Smooth muscle cell (in vitro differentiated cells): ENCODE measurements at regions not wholly inside any gene's neighbourhood (a gene's known extent, or its start where the extent isn't known, plus 50 kb on each side); places are given as distances from the start of the nearest gene placed in this dataset.

Experiments
- DNase-seq: peaks from one replicate; lab custom pipeline; 2025; ENCODE audit not compliant: unreplicated experiment; lab: John Stamatoyannopoulos, UW
- H2AFZ ChIP-seq: fragments of 200-600 bp; sonication (generic); 2 replicates; pipeline ENCODE4 v1.6.0; 2016; ENCODE audit warnings: antibody characterized with exemption, low read depth, mild to moderate bottlenecking
- H3F3A ChIP-seq: fragments of 200-600 bp; sonication (generic); 2 replicates; pipeline ENCODE4 v1.6.0; 2017; ENCODE audit warnings: antibody characterized with exemption, low read depth
- H3K27ac ChIP-seq: fragments of 200-600 bp; sonication (generic); 2 replicates; pipeline ENCODE4 v1.5.1; 2016; ENCODE audit warnings: low read depth, mild to moderate bottlenecking
- H3K27me3 ChIP-seq: fragments of 200-600 bp; sonication (generic); 2 replicates; pipeline ENCODE4 v1.6.1; 2016; ENCODE audit warnings: low read depth, mild to moderate bottlenecking
- H3K36me3 ChIP-seq: fragments of 200-600 bp; sonication (generic); 2 replicates; pipeline ENCODE4 v1.5.1; 2016; ENCODE audit warnings: low read depth
- H3K4me1 ChIP-seq: fragments of 200-600 bp; sonication (generic); 2 replicates; pipeline ENCODE4 v1.5.1; 2016; ENCODE audit warnings: low read depth
- H3K4me2 ChIP-seq: fragments of 200-600 bp; sonication (generic); 2 replicates; pipeline ENCODE4 v1.6.0; 2016; ENCODE audit warnings: mild to moderate bottlenecking
- H3K4me3 ChIP-seq: fragments of 200-600 bp; sonication (generic); 2 replicates; pipeline ENCODE4 v1.5.1; 2016; ENCODE audit warnings: mild to moderate bottlenecking
- H3K79me2 ChIP-seq: fragments of 200-600 bp; sonication (generic); 2 replicates; pipeline ENCODE4 v1.6.0; 2016; ENCODE audit warnings: low read depth, mild to moderate bottlenecking
- H3K9ac ChIP-seq: fragments of 200-600 bp; sonication (generic); 2 replicates; pipeline ENCODE4 v1.6.0; 2016; ENCODE audit warnings: low read depth
- H3K9me3 ChIP-seq: fragments of 200-600 bp; sonication (generic); replicated peaks from 2 replicates; pipeline ENCODE4 v1.5.1; 2016; ENCODE audit warnings: low read depth
- H4K20me1 ChIP-seq: fragments of 200-600 bp; sonication (generic); 2 replicates; pipeline ENCODE4 v1.6.0; 2016; ENCODE audit warnings: low read depth
- WGBS: methylation state at CpG from one replicate; pipeline ENCODE4 v1.1.7; 2016; ENCODE audit warnings: low lambda C conversion rate; 5-methylcytosine and 5-hydroxymethylcytosine counted together
- TF ChIP-seq, protein P1 (sequence below): fragments of 200-600 bp; sonication (generic); IDR thresholded peaks from 2 replicates; pipeline ENCODE4 v1.5.1; 2017; ENCODE audit warnings: borderline replicate concordance, mild to moderate bottlenecking, antibody characterized with exemption; ENCODE audit not compliant: insufficient read depth, poor library complexity, severe bottlenecking

DNA sequence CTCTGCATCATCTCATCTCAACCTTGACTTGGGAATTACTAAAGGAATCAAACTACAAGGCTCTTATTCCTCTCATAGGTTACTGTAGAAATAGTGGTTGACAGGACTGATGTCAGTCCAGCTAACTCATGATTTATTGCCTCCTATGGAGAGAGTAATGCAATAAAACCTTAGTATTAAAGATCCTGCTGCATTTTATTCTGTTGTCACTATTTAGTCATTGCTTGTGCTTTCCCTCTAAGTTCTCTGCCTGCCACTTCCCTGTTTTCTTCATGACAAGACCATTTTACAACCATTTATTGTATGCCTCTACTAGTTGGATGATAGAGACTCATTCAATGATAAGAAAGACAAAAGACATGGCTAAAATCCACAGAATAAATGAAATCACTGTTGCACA, 134.1 kb upstream of the GRM7 start:
- no peaks in the 10 kb centered on the region for H3K79me2 ChIP-seq

DNA sequence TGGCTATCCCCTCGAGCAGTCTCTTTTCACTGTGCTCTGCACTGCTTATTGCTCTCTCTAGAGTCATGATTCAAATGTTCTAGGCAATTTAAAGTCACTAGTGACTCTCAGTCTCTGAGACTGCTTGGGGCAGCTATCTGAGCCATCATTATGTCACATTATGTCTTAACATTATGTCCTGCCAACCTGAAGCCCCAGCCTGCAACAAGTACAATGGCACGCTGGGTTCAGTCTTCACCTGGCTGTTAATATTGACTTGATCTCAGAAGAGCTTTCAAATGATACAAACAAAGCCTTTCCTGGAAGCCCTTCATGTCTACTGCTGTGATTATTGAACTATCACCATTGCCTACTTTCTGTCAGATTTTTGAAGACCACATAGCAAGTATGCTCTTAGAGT, 128.1 kb upstream of the GRM7 start:
- WGBS, result 91% methylated on average over 2 of the region's 2 CpGs
- TF ChIP-seq, protein P1, sequence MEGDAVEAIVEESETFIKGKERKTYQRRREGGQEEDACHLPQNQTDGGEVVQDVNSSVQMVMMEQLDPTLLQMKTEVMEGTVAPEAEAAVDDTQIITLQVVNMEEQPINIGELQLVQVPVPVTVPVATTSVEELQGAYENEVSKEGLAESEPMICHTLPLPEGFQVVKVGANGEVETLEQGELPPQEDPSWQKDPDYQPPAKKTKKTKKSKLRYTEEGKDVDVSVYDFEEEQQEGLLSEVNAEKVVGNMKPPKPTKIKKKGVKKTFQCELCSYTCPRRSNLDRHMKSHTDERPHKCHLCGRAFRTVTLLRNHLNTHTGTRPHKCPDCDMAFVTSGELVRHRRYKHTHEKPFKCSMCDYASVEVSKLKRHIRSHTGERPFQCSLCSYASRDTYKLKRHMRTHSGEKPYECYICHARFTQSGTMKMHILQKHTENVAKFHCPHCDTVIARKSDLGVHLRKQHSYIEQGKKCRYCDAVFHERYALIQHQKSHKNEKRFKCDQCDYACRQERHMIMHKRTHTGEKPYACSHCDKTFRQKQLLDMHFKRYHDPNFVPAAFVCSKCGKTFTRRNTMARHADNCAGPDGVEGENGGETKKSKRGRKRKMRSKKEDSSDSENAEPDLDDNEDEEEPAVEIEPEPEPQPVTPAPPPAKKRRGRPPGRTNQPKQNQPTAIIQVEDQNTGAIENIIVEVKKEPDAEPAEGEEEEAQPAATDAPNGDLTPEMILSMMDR, result no peak
- H3F3A ChIP-seq, result no peaks in the 10 kb centered on the region

More for the DNA sequence above, 134.1 kb upstream of the GRM7 start:
- H3K4me1 ChIP-seq, result no peaks in the 10 kb centered on the region
- H2AFZ ChIP-seq, result no peak overlapping the region
- no peak for DNase-seq
- H3K9ac ChIP-seq, result no peak overlapping the region
- H3K9me3 ChIP-seq, result no peaks in the 10 kb centered on the region
- H3K27ac ChIP-seq, result no peak overlapping the region
- H3K27me3 ChIP-seq, result no peaks in the 10 kb centered on the region
- TF ChIP-seq, protein P1, result no peak
- no peaks in the 10 kb centered on the region for H3K36me3 ChIP-seq
- H3K4me3 ChIP-seq, result no peak overlapping the region
- no peak overlapping the region for H3K4me2 ChIP-seq
- no peaks in the 10 kb centered on the region for H3F3A ChIP-seq
- no peaks in the 10 kb centered on the region for H4K20me1 ChIP-seq

DNA sequence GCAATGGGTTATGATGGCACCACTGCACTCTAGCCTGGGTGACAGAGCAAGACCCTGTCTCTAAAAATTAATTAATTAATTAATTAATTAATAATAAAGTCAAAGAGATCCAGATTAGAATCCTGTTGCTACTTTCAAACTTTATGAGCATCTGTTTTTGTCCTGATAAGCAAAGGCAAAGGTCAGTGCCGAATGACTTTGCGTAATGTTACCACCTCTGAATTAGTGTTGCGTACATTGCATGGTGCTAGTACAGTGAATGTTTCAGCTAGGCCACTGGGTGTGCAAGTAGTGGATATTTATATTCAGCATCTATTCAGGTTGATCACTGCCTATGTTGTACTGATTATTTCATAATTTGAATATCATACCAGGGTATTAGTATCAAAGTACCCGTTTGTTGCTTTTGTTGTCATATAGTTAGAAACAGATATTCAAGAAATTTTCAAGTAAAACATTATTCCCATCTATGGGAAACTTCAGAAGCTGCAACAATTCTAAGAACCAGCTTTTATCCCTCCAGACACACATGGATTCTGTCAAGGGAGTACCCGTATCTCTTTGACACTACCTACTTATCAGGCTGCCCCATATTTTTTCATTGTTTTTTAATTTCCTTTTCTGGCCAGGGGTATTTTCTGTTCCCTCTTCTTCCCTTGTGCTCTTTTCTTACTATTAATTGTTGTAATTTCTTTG, 127.1 kb upstream of the GRM7 start:
- TF ChIP-seq, protein P1, result no peak
- no peaks in the 10 kb centered on the region for H3K79me2 ChIP-seq
- no peaks in the 10 kb centered on the region for H3F3A ChIP-seq
- no peak for DNase-seq
- no peak overlapping the region for H2AFZ ChIP-seq
- H3K27me3 ChIP-seq, result peaks cover 2% of the 10 kb centered on the region
- H4K20me1 ChIP-seq, result no peaks in the 10 kb centered on the region
- no peak overlapping the region for H3K27ac ChIP-seq
- WGBS, result 86% methylated on average over 5 of the region's 5 CpGs
- no peak overlapping the region for H3K9ac ChIP-seq
- no peaks in the 10 kb centered on the region for H3K9me3 ChIP-seq
- H3K4me1 ChIP-seq, result peaks cover 6% of the 10 kb centered on the region
- no peak overlapping the region for H3K4me3 ChIP-seq
- H3K4me2 ChIP-seq, result no peak overlapping the region
- H3K36me3 ChIP-seq, result no peaks in the 10 kb centered on the region

More for the DNA sequence above, 128.1 kb upstream of the GRM7 start:
- Histone ChIP-seq H3K9me3 (no peaks in the 10 kb centered on the region), H3K9ac (no peak overlapping the region), H3K27ac (no peak overlapping the region), H3K27me3 (no peaks in the 10 kb centered on the region), H2AFZ (no peak overlapping the region), H3K4me2 (no peak overlapping the region), H3K36me3 (no peaks in the 10 kb centered on the region), H4K20me1 (no peaks in the 10 kb centered on the region), H3K4me1 (peaks cover 4% of the 10 kb centered on the region), H3K79me2 (no peaks in the 10 kb centered on the region), H3K4me3 (no peak overlapping the region)
- no peak for DNase-seq

DNA sequence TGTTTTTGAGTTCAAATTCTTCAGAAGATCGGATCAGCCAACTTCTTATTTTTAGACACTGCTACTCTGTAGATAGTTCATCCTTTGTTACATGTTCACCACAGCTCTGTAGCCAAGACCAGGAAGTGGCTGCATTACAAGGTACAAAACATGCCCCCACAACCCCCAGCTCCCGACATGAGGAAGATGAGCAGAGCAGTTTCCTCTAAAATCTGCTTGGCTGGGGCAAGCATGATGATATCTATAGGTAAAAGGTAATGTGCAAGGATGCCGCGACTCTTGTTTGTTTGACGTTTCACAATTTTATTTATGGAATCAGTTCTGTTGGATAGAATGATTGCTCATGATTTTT, 126.5 kb upstream of the GRM7 start:
- Histone ChIP-seq H3K36me3 (no peaks in the 10 kb centered on the region), H4K20me1 (no peaks in the 10 kb centered on the region), H3K4me2 (no peak overlapping the region), H3K79me2 (no peaks in the 10 kb centered on the region), H3K4me3 (no peak overlapping the region), H3K4me1 (peaks cover 12% of the 10 kb centered on the region), H3K9me3 (no peaks in the 10 kb centered on the region), H3F3A (no peaks in the 10 kb centered on the region), H3K27ac (no peak overlapping the region), H3K27me3 (peaks cover 7% of the 10 kb centered on the region), H2AFZ (no peak overlapping the region), H3K9ac (no peak overlapping the region)
- WGBS, result 92% methylated on average over 5 of the region's 5 CpGs
- TF ChIP-seq, protein P1, result no peak
- DNase-seq, result no peak
